22Rv1 (cell line): ENCODE measurements at regions not wholly inside any gene's neighbourhood (a gene's known extent, or its start where the extent isn't known, plus 50 kb on each side); places are given as distances from the start of the nearest gene placed in this dataset.

Source experiments
- CTCF ChIP-seq: fragments of 450-650 bp; IDR thresholded peaks from 2 replicates; pipeline ENCODE4 v1.5.1; 2017; ENCODE audit warnings: mild to moderate bottlenecking
- ZFX ChIP-seq: fragments of 450-650 bp; IDR thresholded peaks from 2 replicates; pipeline ENCODE4 v1.6.1; 2017; ENCODE audit warnings: antibody characterized with exemption, borderline replicate concordance

- TF ChIP-seq CTCF (no peak), ZFX (no peak)
Observed at GRCh38 chr2:100645695-100646429, 83.1 kb downstream of the PDCL3 start.
